H1 (cell line): ENCODE measurements at regions not wholly inside any gene's neighbourhood (a gene's known extent, or its start where the extent isn't known, plus 50 kb on each side); places are given as distances from the start of the nearest gene placed in this dataset.

Experiments
- CTCF ChIA-PET: fragments of 300-600 bp; sonication (Branson Sonifier 250); formaldehyde crosslinking; loops from one replicate; lab custom pipeline; 2021; ENCODE audit not compliant: partially characterized antibody; lab: Charles Lee
- POLR2A ChIA-PET: fragments of 300-600 bp; sonication (Branson Sonifier 250); formaldehyde crosslinking; loops from one replicate; lab custom pipeline; 2021; ENCODE audit warnings: inconsistent platforms; ENCODE audit not compliant: partially characterized antibody; lab: Charles Lee
- DNase-seq, 2 experiments: peaks; one replicate each; pipeline versions ENCODE4 v3.0.0 to v3.0.0-alpha.2; 2010 to 2022; ENCODE audit warnings: low spot score in 2 of 2, low read depth in 1 of 2, mixed read lengths in 1 of 2
- FAIRE-seq: peaks from 2 replicates; lab custom pipeline; 2011; peaks lifted over from hg19 to GRCh38; lab: Jason Lieb, UNC
- H2AFZ ChIP-seq: 2 replicates; pipeline ENCODE4 v1.8.1; 2012; ENCODE audit warnings: low read length, inconsistent platforms
- H2AK5ac ChIP-seq: 2 replicates; pipeline ENCODE4 v1.6.1; 2013; ENCODE audit warnings: low read depth, low read length
- H2BK120ac ChIP-seq: replicated peaks from 2 replicates; pipeline ENCODE3; 2013; ENCODE audit warnings: low read depth, low read length, inconsistent platforms
- H2BK12ac ChIP-seq: 2 replicates; pipeline ENCODE4 v1.6.1; 2013; ENCODE audit warnings: low read depth, low read length
- H2BK15ac ChIP-seq: 2 replicates; pipeline ENCODE4 v1.6.1; 2013; ENCODE audit warnings: low read length
- H2BK20ac ChIP-seq: 2 replicates; pipeline ENCODE4 v1.6.1; 2013; ENCODE audit warnings: low read length
- H2BK5ac ChIP-seq: 2 replicates; pipeline ENCODE4 v1.6.1; 2013; ENCODE audit warnings: low read depth, low read length
- H3K14ac ChIP-seq: 2 replicates; pipeline ENCODE4 v1.6.1; 2013; ENCODE audit warnings: inconsistent platforms; ENCODE audit not compliant: insufficient read length
- H3K18ac ChIP-seq: 2 replicates; pipeline ENCODE4 v1.6.1; 2013; ENCODE audit warnings: low read length; ENCODE audit errors: extremely low read depth
- H3K23ac ChIP-seq: 2 replicates; pipeline ENCODE4 v1.6.1; 2013; ENCODE audit warnings: inconsistent platforms; ENCODE audit not compliant: insufficient read length
- H3K23me2 ChIP-seq: 2 replicates; pipeline ENCODE4 v1.6.1; 2013; ENCODE audit warnings: low read depth, low read length
- H3K27ac ChIP-seq: 2 replicates; pipeline ENCODE4 v1.6.1; 2011; ENCODE audit warnings: low read depth, low read length, inconsistent platforms
- H3K27me3 ChIP-seq, 4 experiments: replicated peaks in 1 of 4; 1 replicate in 1 of 4; 2 replicates in 3 of 4; pipeline versions ENCODE4 v1.6.1 to v1.8.1; 2011 to 2013; ENCODE audit warnings: low read length in 3 of 4, mild to moderate bottlenecking in 3 of 4, inconsistent platforms in 2 of 4, mixed read lengths in 2 of 4, moderate library complexity in 1 of 4; ENCODE audit not compliant: control insufficient read depth in 3 of 4, insufficient read depth in 3 of 4; ENCODE audit errors: extremely low read depth in 1 of 4
- H3K36me3 ChIP-seq, 4 experiments: 2 replicates each; pipeline versions ENCODE4 v1.6.1 to v1.8.1; 2011 to 2013; ENCODE audit warnings: mild to moderate bottlenecking in 4 of 4, low read length in 3 of 4, moderate library complexity in 2 of 4, control low read depth in 1 of 4, inconsistent platforms in 1 of 4; ENCODE audit not compliant: insufficient read depth in 4 of 4, control insufficient read depth in 2 of 4
- H3K4ac ChIP-seq: replicated peaks from 2 replicates; pipeline ENCODE3; 2013; ENCODE audit warnings: low read length, low read depth, mixed read lengths, inconsistent platforms; ENCODE audit not compliant: insufficient read length
- H3K4me1 ChIP-seq, 4 experiments: replicated peaks in 1 of 4; 1 replicate in 1 of 4; 2 replicates in 3 of 4; pipeline versions ENCODE4 v1.6.1 to v1.8.1; 2011 to 2013; ENCODE audit warnings: low read length in 3 of 4, inconsistent platforms in 2 of 4, mixed read lengths in 1 of 4; ENCODE audit not compliant: insufficient read depth in 4 of 4, control insufficient read depth in 3 of 4
- H3K4me2 ChIP-seq, 2 experiments: 2 replicates each; pipeline versions ENCODE4 v1.6.1 to v1.8.1; 2011 to 2013; ENCODE audit warnings: low read depth in 2 of 2, low read length in 2 of 2, control low read depth in 1 of 2, inconsistent platforms in 1 of 2, mild to moderate bottlenecking in 1 of 2; ENCODE audit not compliant: insufficient read depth in 1 of 2
- H3K4me3 ChIP-seq, 4 experiments: fragments of 200-600, 300-600 bp in 1 of 4; sonication (generic), shearing (Covaris generic), sonication (Bioruptor Twin) in 1 of 4; 2 replicates each; pipeline versions ENCODE4 v1.5.1 to v1.8.1; 2011 to 2016; ENCODE audit warnings: low read length in 4 of 4, low read depth in 3 of 4, control low read depth in 2 of 4, inconsistent platforms in 2 of 4, mild to moderate bottlenecking in 2 of 4, mixed read lengths in 1 of 4, moderate library complexity in 1 of 4; ENCODE audit not compliant: insufficient read depth in 2 of 4; ENCODE audit errors: extremely low read depth in 1 of 4
- H3K56ac ChIP-seq: replicated peaks from 2 replicates; pipeline ENCODE3; 2013; ENCODE audit warnings: low read depth, mild to moderate bottlenecking, mixed read lengths, low read length, inconsistent platforms; ENCODE audit not compliant: insufficient read length
- H3K79me1 ChIP-seq: 2 replicates; pipeline ENCODE4 v1.6.1; 2013; ENCODE audit warnings: low read depth, low read length, control low read depth
- H3K79me2 ChIP-seq, 2 experiments: 2 replicates each; pipeline versions ENCODE4 v1.6.1 to v1.8.1; 2012 to 2013; ENCODE audit warnings: low read length in 2 of 2, mild to moderate bottlenecking in 2 of 2, inconsistent platforms in 1 of 2; ENCODE audit not compliant: insufficient read depth in 2 of 2, control insufficient read depth in 1 of 2
- H3K9ac ChIP-seq, 4 experiments: replicated peaks in 1 of 4; 1 replicate in 1 of 4; 2 replicates in 3 of 4; pipeline versions ENCODE4 v1.6.1 to v1.8.1; 2011 to 2013; ENCODE audit warnings: low read depth in 3 of 4, low read length in 3 of 4, control low read depth in 2 of 4, mild to moderate bottlenecking in 2 of 4, moderate library complexity in 2 of 4, inconsistent platforms in 1 of 4; ENCODE audit errors: extremely low read depth in 1 of 4
- H3K9me3 ChIP-seq, 2 experiments: 2 replicates each; pipeline versions ENCODE4 v1.6.1 to v1.8.1; 2012 to 2013; ENCODE audit warnings: mild to moderate bottlenecking in 2 of 2, moderate library complexity in 2 of 2, control low read depth in 1 of 2, inconsistent platforms in 1 of 2, low read depth in 1 of 2, low read length in 1 of 2, mixed read lengths in 1 of 2; ENCODE audit not compliant: insufficient read depth in 2 of 2
- H4K20me1 ChIP-seq, 2 experiments: replicated peaks in 1 of 2; 2 replicates each; pipeline versions ENCODE3 to v1.8.1; 2011 to 2013; ENCODE audit warnings: inconsistent platforms in 2 of 2, low read length in 2 of 2, mild to moderate bottlenecking in 1 of 2; ENCODE audit not compliant: insufficient read depth in 2 of 2, control insufficient read depth in 1 of 2
- H4K5ac ChIP-seq: 2 replicates; pipeline ENCODE4 v1.6.1; 2013; ENCODE audit warnings: low read length, low read depth, mixed read lengths, inconsistent platforms; ENCODE audit not compliant: insufficient read length
- H4K8ac ChIP-seq: 2 replicates; pipeline ENCODE4 v1.8.0; 2013; ENCODE audit warnings: mild to moderate bottlenecking, moderate library complexity, low read length, inconsistent platforms; ENCODE audit not compliant: insufficient read depth; ENCODE audit errors: extremely low read depth
- H4K91ac ChIP-seq: replicated peaks from 2 replicates; pipeline ENCODE3; 2013; ENCODE audit warnings: low read length, mixed read lengths, inconsistent platforms; ENCODE audit not compliant: insufficient read length
- ASH2L ChIP-seq: fragments of 200-600, 300-600 bp; sonication (generic); IDR thresholded peaks from one replicate; pipeline ENCODE4 v1.7.1; 2017; ENCODE audit warnings: low read length
- CBX5 ChIP-seq: fragments of 300-800, 300-1000 bp; sonication (generic); IDR thresholded peaks from 2 replicates; pipeline ENCODE4 v1.7.1; 2016; ENCODE audit warnings: antibody characterized with exemption, low read length, low read depth
- EZH2 ChIP-seq: fragments of 200-600 bp; sonication (generic); IDR thresholded peaks from 2 replicates; pipeline ENCODE4 v1.7.1; 2012; ENCODE audit warnings: low read depth, mild to moderate bottlenecking, moderate library complexity, low read length, inconsistent platforms; ENCODE audit not compliant: severe bottlenecking
- KDM5A ChIP-seq: fragments of 200-600 bp; IDR thresholded peaks from 2 replicates; pipeline ENCODE4 v1.7.1; 2012; ENCODE audit warnings: mild to moderate bottlenecking, low read length, inconsistent platforms, mixed read lengths
- POU5F1 ChIP-seq: IDR thresholded peaks from 2 replicates; pipeline ENCODE4 v1.6.1; 2011; ENCODE audit warnings: low read depth, mild to moderate bottlenecking, low read length, moderate library complexity
- RXRA ChIP-seq: IDR thresholded peaks from 2 replicates; pipeline ENCODE4 v1.6.1; 2011; ENCODE audit warnings: low read depth, mild to moderate bottlenecking, low read length, moderate library complexity; ENCODE audit not compliant: insufficient read depth
- SIN3A ChIP-seq, 2 experiments: IDR thresholded peaks in 1 of 2; conservative IDR thresholded peaks in 1 of 2; 2 replicates each; pipeline ENCODE4 v1.6.1; 2011 to 2012; ENCODE audit warnings: low read length in 2 of 2, improper control_type of control experiment in 1 of 2, low read depth in 1 of 2, mild to moderate bottlenecking in 1 of 2
- SIRT6 ChIP-seq: IDR thresholded peaks from one replicate; pipeline ENCODE4 v1.7.1; 2012; ENCODE audit warnings: low read length, inconsistent platforms
- TEAD4 ChIP-seq: IDR thresholded peaks from 2 replicates; pipeline ENCODE4 v1.6.1; 2012; ENCODE audit warnings: low read depth, low read length, inconsistent platforms, mixed read lengths
- WGBS, 2 experiments: shearing (Covaris generic) in 1 of 2; methylation state at CpG; one replicate each; pipeline versions ENCODE4 v1.1.6 to v1.1.7; 2013 to 2015; ENCODE audit warnings: low lambda C conversion rate in 2 of 2, mixed read lengths in 2 of 2, inconsistent platforms in 1 of 2, low coverage in 1 of 2, missing lambda C conversion rate in 1 of 2; ENCODE audit not compliant: insufficient replicate concordance in 2 of 2, insufficient coverage in 1 of 2, insufficient read length in 1 of 2; ENCODE audit errors: extremely low coverage in 1 of 2, missing lambda C conversion rate in 1 of 2; 5-methylcytosine and 5-hydroxymethylcytosine counted together
- TF ChIP-seq, protein P1 (sequence below), 3 experiments: IDR thresholded peaks; 1 replicate in 2 of 3; 2 replicates in 1 of 3; pipeline versions ENCODE4 v1.5.1 to v1.6.1; 2011; ENCODE audit warnings: low read length in 3 of 3, mild to moderate bottlenecking in 3 of 3, inconsistent platforms in 2 of 3, low read depth in 1 of 3, moderate library complexity in 1 of 3; ENCODE audit not compliant: insufficient read depth in 1 of 3; ENCODE audit errors: control extremely low read depth in 1 of 3

DNA sequence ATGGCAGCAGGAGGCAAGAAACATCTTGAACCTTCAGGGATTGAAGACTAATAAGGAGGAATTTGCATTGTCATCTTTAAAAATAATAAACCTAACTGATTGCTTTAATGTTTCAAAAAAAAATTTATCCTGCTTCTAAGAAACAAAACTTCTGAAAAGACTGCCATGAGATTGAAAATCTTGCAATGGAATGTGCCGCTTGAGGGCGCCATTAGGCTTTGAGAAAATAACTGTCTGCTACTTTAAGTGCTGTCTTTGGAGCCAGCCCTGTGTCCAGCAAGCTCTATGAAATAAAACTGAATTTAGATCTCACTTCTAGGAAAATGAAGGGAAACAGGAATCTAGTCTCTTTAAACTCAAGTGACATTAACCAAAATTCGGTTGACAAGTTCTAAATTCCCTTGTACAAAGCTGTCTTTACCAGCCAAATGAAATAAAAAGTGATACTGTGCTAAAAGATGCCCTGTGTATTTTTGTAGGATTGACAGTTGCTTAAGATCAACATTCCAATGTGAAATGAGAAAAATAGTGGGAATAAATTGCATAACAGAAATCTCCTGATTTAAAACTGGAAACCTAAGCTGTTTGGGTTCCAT is 79.4 kb downstream of the ESM1 start:
- CTCF ChIA-PET: interaction anchor here (0.7 to 9.3 kb wide), 37 partner anchors 8 to 417 kb away, joined by 3 to 106 read pairs (median 5); partner anchors contain the start of gene GPX8
- Histone ChIP-seq H3K79me2 (no peaks in the 10 kb centered on the region), H3K27me3 (no peaks in the 10 kb centered on the region), H3K4ac (no peak overlapping the region), H4K5ac (no peak overlapping the region), H3K27ac (no peak overlapping the region), H3K9me3 (no peaks in the 10 kb centered on the region), H3K4me1 (no peaks in the 10 kb centered on the region), H3K23ac (no peak overlapping the region), H2BK5ac (no peak overlapping the region), H3K23me2 (no peaks in the 10 kb centered on the region), H4K20me1 (no peaks in the 10 kb centered on the region), H2BK12ac (no peak overlapping the region), H2BK15ac (no peak overlapping the region), H4K91ac (no peak overlapping the region), H3K36me3 (no peaks in the 10 kb centered on the region), H2AK5ac (no peak overlapping the region), H2AFZ (no peak overlapping the region), H3K4me3 (no peak overlapping the region), H3K4me2 (no peak overlapping the region), H2BK20ac (no peak overlapping the region), H3K56ac (no peak overlapping the region), H3K9ac (no peak overlapping the region), H2BK120ac (no peak overlapping the region), H3K79me1 (no peaks in the 10 kb centered on the region), H3K18ac (no peak overlapping the region), H3K14ac (no peak overlapping the region), H4K8ac (no peak overlapping the region)
- DNase-seq (peak in 1 of 2 experiments; percentile 79), FAIRE-seq (peak; percentile 76)
- POLR2A ChIA-PET: interaction anchor here (1.0 to 2.5 kb wide), 4 partner anchors 240 to 256 kb away, joined by 3 to 15 read pairs (median 4); partner anchors contain the start of gene GPX8
- 2% methylated on average over 3 of the region's 3 CpGs; no CpG with 5 or more reads in 1 of the 2 experiments for whole genome bisulfite sequencing, 2 experiments
- TF ChIP-seq CBX5: no peak
- TF ChIP-seq POU5F1: no peak
- TF ChIP-seq RXRA: no peak
- TF ChIP-seq KDM5A: no peak
- TF ChIP-seq, protein P1, sequence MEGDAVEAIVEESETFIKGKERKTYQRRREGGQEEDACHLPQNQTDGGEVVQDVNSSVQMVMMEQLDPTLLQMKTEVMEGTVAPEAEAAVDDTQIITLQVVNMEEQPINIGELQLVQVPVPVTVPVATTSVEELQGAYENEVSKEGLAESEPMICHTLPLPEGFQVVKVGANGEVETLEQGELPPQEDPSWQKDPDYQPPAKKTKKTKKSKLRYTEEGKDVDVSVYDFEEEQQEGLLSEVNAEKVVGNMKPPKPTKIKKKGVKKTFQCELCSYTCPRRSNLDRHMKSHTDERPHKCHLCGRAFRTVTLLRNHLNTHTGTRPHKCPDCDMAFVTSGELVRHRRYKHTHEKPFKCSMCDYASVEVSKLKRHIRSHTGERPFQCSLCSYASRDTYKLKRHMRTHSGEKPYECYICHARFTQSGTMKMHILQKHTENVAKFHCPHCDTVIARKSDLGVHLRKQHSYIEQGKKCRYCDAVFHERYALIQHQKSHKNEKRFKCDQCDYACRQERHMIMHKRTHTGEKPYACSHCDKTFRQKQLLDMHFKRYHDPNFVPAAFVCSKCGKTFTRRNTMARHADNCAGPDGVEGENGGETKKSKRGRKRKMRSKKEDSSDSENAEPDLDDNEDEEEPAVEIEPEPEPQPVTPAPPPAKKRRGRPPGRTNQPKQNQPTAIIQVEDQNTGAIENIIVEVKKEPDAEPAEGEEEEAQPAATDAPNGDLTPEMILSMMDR (IDR thresholded peaks at IDR 0.05; ENCODE audit: control extremely low read depth in 1 of 3, insufficient read depth in 1 of 3, low read depth in 1 of 3, low read length in 3 of 3): peak in 2 of 3 experiments; percentile 61 to 85; a peak in 3 of 4 replicates
- peak; percentile 85 for TF ChIP-seq TEAD4
- TF ChIP-seq ASH2L: no peak
- TF ChIP-seq SIN3A (conservative IDR thresholded peaks at IDR 0.05 in 1 of 2, IDR thresholded peaks at IDR 0.05 in 1 of 2; ENCODE audit: low read depth in 1 of 2, low read length in 2 of 2): no peak
- no peak for TF ChIP-seq EZH2
- no peak for TF ChIP-seq SIRT6
